ENCODE measurements at regions not wholly inside any gene's neighbourhood (a gene's known extent, or its start where the extent isn't known, plus 50 kb on each side); places are given as distances from the start of the nearest gene placed in this dataset.

GRCh38 chr6:86780923-86781322 is 156.4 kb upstream of the HTR1E start:
- ATAC-seq: no peak
- TF ChIP-seq ISL1 (CRISPR knock-in tag; IDR thresholded peaks at IDR 0.05): no peak
- TF ChIP-seq OSR1 (CRISPR knock-in tag; IDR thresholded peaks at IDR 0.05): no peak
- no peak for TF ChIP-seq RARB (CRISPR knock-in tag; IDR thresholded peaks at IDR 0.05)
- TF ChIP-seq, protein P1, sequence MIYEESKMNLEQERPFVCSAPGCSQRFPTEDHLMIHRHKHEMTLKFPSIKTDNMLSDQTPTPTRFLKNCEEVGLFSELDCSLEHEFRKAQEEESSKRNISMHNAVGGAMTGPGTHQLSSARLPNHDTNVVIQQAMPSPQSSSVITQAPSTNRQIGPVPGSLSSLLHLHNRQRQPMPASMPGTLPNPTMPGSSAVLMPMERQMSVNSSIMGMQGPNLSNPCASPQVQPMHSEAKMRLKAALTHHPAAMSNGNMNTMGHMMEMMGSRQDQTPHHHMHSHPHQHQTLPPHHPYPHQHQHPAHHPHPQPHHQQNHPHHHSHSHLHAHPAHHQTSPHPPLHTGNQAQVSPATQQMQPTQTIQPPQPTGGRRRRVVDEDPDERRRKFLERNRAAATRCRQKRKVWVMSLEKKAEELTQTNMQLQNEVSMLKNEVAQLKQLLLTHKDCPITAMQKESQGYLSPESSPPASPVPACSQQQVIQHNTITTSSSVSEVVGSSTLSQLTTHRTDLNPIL (CRISPR knock-in tag; IDR thresholded peaks at IDR 0.05; ENCODE audit: low read depth): no peak
- TF ChIP-seq ZNF565 (CRISPR knock-in tag; conservative IDR thresholded peaks at IDR 0.05; ENCODE audit: low read depth): no peak
- no peak for TF ChIP-seq BACH2 (CRISPR knock-in tag; IDR thresholded peaks at IDR 0.05; ENCODE audit: borderline replicate concordance)
- TF ChIP-seq ZNF8 (CRISPR knock-in tag; IDR thresholded peaks at IDR 0.05): no peak
- TF ChIP-seq TOX (CRISPR knock-in tag; IDR thresholded peaks at IDR 0.05; ENCODE audit: borderline replicate concordance): no peak
- TF ChIP-seq, protein P2, sequence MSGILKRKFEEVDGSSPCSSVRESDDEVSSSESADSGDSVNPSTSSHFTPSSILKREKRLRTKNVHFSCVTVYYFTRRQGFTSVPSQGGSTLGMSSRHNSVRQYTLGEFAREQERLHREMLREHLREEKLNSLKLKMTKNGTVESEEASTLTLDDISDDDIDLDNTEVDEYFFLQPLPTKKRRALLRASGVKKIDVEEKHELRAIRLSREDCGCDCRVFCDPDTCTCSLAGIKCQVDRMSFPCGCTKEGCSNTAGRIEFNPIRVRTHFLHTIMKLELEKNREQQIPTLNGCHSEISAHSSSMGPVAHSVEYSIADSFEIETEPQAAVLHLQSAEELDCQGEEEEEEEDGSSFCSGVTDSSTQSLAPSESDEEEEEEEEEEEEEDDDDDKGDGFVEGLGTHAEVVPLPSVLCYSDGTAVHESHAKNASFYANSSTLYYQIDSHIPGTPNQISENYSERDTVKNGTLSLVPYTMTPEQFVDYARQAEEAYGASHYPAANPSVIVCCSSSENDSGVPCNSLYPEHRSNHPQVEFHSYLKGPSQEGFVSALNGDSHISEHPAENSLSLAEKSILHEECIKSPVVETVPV (CRISPR knock-in tag; IDR thresholded peaks at IDR 0.05): no peak
- TF ChIP-seq GLIS3 (CRISPR knock-in tag; IDR thresholded peaks at IDR 0.05): no peak
- TF ChIP-seq ARNTL (CRISPR knock-in tag; IDR thresholded peaks at IDR 0.05; ENCODE audit: borderline replicate concordance, low read depth): no peak
- TF ChIP-seq PPARA (CRISPR knock-in tag; IDR thresholded peaks at IDR 0.05; ENCODE audit: borderline replicate concordance): no peak
- no peak for TF ChIP-seq ZFP3 (CRISPR knock-in tag; IDR thresholded peaks at IDR 0.05)
- no peak for TF ChIP-seq POU6F1 (CRISPR knock-in tag; IDR thresholded peaks at IDR 0.05; ENCODE audit: borderline replicate concordance, low read depth)
- no peak for TF ChIP-seq ZC3H10 (CRISPR knock-in tag; IDR thresholded peaks at IDR 0.05)
- no peak for TF ChIP-seq TCF4 (CRISPR knock-in tag; IDR thresholded peaks at IDR 0.05; ENCODE audit: borderline replicate concordance)
- TF ChIP-seq CSDC2 (CRISPR knock-in tag; IDR thresholded peaks at IDR 0.05): no peak
- no peak for TF ChIP-seq ZFP30 (CRISPR knock-in tag; IDR thresholded peaks at IDR 0.05)
- TF ChIP-seq ESRRG (CRISPR knock-in tag; IDR thresholded peaks at IDR 0.05): no peak

DNA sequence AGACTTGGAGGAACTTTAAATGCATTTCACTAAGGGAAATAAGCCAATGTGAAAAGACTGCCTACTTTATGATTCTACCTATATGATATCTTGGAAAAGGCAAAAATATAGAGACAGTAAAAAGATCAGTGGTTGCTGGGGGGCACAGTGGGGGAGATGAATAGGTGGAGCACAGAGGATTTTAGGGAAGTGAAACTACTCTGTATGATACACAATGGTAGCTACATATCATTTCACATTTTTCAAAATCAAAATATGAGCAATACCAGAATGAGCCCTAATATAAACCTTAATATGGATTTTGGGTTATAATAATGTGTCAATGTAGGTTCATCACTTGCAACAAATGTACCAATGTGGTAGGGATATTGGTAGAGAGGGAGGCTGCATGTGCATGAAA is 161.4 kb upstream of the HTR1E start:
- TF ChIP-seq ISL1 (CRISPR knock-in tag; IDR thresholded peaks at IDR 0.05): no peak
- TF ChIP-seq ZNF8 (CRISPR knock-in tag; IDR thresholded peaks at IDR 0.05): no peak
- no peak for TF ChIP-seq ZFP30 (CRISPR knock-in tag; IDR thresholded peaks at IDR 0.05)
- TF ChIP-seq ZC3H10 (CRISPR knock-in tag; IDR thresholded peaks at IDR 0.05): no peak
- TF ChIP-seq, protein P2 (CRISPR knock-in tag; IDR thresholded peaks at IDR 0.05): no peak
- no peak for TF ChIP-seq GLIS3 (CRISPR knock-in tag; IDR thresholded peaks at IDR 0.05)
- no peak for ATAC-seq

DNA sequence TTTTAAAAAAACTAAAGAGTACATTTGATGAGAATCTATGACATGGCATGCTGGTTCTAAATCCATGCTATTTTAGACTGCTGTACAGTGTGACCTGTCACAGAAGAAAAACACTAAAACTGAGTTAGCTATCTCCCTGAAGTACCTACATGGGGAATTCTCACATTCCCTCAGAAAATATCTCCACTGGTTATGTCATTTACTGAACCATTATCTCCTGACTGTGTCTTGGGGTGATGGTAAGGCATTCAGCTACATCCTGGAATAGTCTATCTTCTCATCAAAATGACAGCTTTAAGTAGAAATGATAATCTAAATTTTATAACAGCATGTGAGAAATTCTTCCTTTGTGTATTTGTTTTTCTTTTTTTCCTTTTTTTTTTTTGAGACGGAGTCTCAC is 172.1 kb upstream of the HTR1E start:
- no peak for ATAC-seq
- TF ChIP-seq ZNF70 (CRISPR knock-in tag; IDR thresholded peaks at IDR 0.05) (no peak), ARNTL (CRISPR knock-in tag; IDR thresholded peaks at IDR 0.05; ENCODE audit: borderline replicate concordance, low read depth) (no peak), OSR1 (CRISPR knock-in tag; IDR thresholded peaks at IDR 0.05) (no peak), CSDC2 (CRISPR knock-in tag; IDR thresholded peaks at IDR 0.05) (no peak), ZC3H10 (CRISPR knock-in tag; IDR thresholded peaks at IDR 0.05) (no peak), ESRRG (CRISPR knock-in tag; IDR thresholded peaks at IDR 0.05) (no peak), TOX (CRISPR knock-in tag; IDR thresholded peaks at IDR 0.05; ENCODE audit: borderline replicate concordance) (no peak)
- TF ChIP-seq, protein P3, sequence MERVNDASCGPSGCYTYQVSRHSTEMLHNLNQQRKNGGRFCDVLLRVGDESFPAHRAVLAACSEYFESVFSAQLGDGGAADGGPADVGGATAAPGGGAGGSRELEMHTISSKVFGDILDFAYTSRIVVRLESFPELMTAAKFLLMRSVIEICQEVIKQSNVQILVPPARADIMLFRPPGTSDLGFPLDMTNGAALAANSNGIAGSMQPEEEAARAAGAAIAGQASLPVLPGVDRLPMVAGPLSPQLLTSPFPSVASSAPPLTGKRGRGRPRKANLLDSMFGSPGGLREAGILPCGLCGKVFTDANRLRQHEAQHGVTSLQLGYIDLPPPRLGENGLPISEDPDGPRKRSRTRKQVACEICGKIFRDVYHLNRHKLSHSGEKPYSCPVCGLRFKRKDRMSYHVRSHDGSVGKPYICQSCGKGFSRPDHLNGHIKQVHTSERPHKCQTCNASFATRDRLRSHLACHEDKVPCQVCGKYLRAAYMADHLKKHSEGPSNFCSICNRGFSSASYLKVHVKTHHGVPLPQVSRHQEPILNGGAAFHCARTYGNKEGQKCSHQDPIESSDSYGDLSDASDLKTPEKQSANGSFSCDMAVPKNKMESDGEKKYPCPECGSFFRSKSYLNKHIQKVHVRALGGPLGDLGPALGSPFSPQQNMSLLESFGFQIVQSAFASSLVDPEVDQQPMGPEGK (CRISPR knock-in tag; IDR thresholded peaks at IDR 0.05; ENCODE audit: borderline replicate concordance): no peak
- TF ChIP-seq, protein P2 (CRISPR knock-in tag; IDR thresholded peaks at IDR 0.05): no peak
- TF ChIP-seq, protein P4, sequence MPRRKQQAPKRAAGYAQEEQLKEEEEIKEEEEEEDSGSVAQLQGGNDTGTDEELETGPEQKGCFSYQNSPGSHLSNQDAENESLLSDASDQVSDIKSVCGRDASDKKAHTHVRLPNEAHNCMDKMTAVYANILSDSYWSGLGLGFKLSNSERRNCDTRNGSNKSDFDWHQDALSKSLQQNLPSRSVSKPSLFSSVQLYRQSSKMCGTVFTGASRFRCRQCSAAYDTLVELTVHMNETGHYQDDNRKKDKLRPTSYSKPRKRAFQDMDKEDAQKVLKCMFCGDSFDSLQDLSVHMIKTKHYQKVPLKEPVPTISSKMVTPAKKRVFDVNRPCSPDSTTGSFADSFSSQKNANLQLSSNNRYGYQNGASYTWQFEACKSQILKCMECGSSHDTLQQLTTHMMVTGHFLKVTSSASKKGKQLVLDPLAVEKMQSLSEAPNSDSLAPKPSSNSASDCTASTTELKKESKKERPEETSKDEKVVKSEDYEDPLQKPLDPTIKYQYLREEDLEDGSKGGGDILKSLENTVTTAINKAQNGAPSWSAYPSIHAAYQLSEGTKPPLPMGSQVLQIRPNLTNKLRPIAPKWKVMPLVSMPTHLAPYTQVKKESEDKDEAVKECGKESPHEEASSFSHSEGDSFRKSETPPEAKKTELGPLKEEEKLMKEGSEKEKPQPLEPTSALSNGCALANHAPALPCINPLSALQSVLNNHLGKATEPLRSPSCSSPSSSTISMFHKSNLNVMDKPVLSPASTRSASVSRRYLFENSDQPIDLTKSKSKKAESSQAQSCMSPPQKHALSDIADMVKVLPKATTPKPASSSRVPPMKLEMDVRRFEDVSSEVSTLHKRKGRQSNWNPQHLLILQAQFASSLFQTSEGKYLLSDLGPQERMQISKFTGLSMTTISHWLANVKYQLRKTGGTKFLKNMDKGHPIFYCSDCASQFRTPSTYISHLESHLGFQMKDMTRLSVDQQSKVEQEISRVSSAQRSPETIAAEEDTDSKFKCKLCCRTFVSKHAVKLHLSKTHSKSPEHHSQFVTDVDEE (CRISPR knock-in tag; IDR thresholded peaks at IDR 0.05): no peak
- TF ChIP-seq, protein P1 (CRISPR knock-in tag; IDR thresholded peaks at IDR 0.05; ENCODE audit: low read depth): no peak

Data from SK-N-SH treated with all-trans-retinoic acid at 6 μM for 48 hours (cell line).